ENCODE measurements at regions not wholly inside any gene's neighbourhood (a gene's known extent, or its start where the extent isn't known, plus 50 kb on each side); places are given as distances from the start of the nearest gene placed in this dataset.

GRCh38 chrX:53746718-53747117 is 60.2 kb upstream of the HUWE1 start:
- DNase-seq (ENCODE audit: low read depth) = no peak
- H3K4me3 ChIP-seq (ENCODE audit: low read depth, low read length) = no peak overlapping the region
- TF ChIP-seq CTCF (IDR thresholded peaks at IDR 0.05; ENCODE audit: insufficient read depth, low read depth, low read length, missing control alignments) = no peak

GRCh38 chrX:53743244-53743643 is 56.7 kb upstream of the HUWE1 start:
- no peak for TF ChIP-seq CTCF (IDR thresholded peaks at IDR 0.05; ENCODE audit: insufficient read depth, low read depth, low read length, missing control alignments)
- no peak for DNase-seq (ENCODE audit: low read depth)
- no peak overlapping the region for H3K4me3 ChIP-seq (ENCODE audit: low read depth, low read length)

- H3K4me3 ChIP-seq (ENCODE audit: low read depth, low read length) = no peak overlapping the region
- DNase-seq (ENCODE audit: low read depth) = no peak
- TF ChIP-seq CTCF (IDR thresholded peaks at IDR 0.05; ENCODE audit: insufficient read depth, low read depth, low read length, missing control alignments) = no peak
Observed at GRCh38 chrX:53738370-53738906, 51.9 kb upstream of the HUWE1 start.

All from GM12865 (cell line).